ELR (cell line): ENCODE measurements at regions not wholly inside any gene's neighbourhood (a gene's known extent, or its start where the extent isn't known, plus 50 kb on each side); places are given as distances from the start of the nearest gene placed in this dataset.
"Not testable (repeated sequence)": the region's sequence is repeated elsewhere in the genome, so short reads cannot be mapped to it uniquely, and the experiment has no call there.

Source experiments
- DNase-seq: peaks from one replicate; pipeline ENCODE4 v3.0.0-alpha.2; 2015; ENCODE audit warnings: low read depth

GRCh38 chr3:109656225-109656624 lies 318.9 kb upstream of the DPPA4 start:
- DNase-seq = no peak

GRCh38 chr3:109678600-109678999 lies 341.3 kb upstream of the DPPA4 start:
- no peak for DNase-seq

GRCh38 chr3:109679664-109680063 lies 342.3 kb upstream of the DPPA4 start:
- no peak for DNase-seq

GRCh38 chr3:109683746-109684145 lies 346.4 kb upstream of the DPPA4 start:
- DNase-seq = peak; percentile 21

GRCh38 chr3:109685084-109686079 lies 348.0 kb upstream of the DPPA4 start:
- DNase-seq = peak; percentile 99

GRCh38 chr3:109687626-109688025 lies 350.3 kb upstream of the DPPA4 start:
- DNase-seq = no peak

- DNase-seq = peak; percentile 12
These were observed 359.6 kb upstream of the DPPA4 start for GRCh38 chr3:109696932-109697331.

- peak; percentile 50 for DNase-seq
These were observed 364.9 kb upstream of the DPPA4 start for GRCh38 chr3:109702252-109702651.

GRCh38 chr3:109702976-109703375 lies 365.6 kb upstream of the DPPA4 start:
- no peak for DNase-seq

- not testable (repeated sequence) for DNase-seq
These were observed 367.8 kb upstream of the DPPA4 start for GRCh38 chr3:109705133-109705532.

- peak; percentile 41 for DNase-seq
These were observed 370.3 kb upstream of the DPPA4 start for GRCh38 chr3:109707617-109708016.

GRCh38 chr3:109713288-109713687 lies 375.9 kb upstream of the DPPA4 start:
- DNase-seq = no peak

GRCh38 chr3:109715707-109716106 lies 378.4 kb upstream of the DPPA4 start:
- no peak for DNase-seq

- DNase-seq = no peak
These were observed 381.5 kb upstream of the DPPA4 start for GRCh38 chr3:109718850-109719249.

GRCh38 chr3:109728861-109729494 lies 391.6 kb upstream of the DPPA4 start:
- peak; percentile 10 for DNase-seq

- peak; percentile 68 for DNase-seq
These were observed 394.5 kb upstream of the DPPA4 start for GRCh38 chr3:109731639-109732473.

- no peak for DNase-seq
These were observed 406.6 kb upstream of the DPPA4 start for GRCh38 chr3:109743981-109744380.

- DNase-seq = no peak
These were observed 435.2 kb upstream of the DPPA4 start for GRCh38 chr3:109772520-109772919.

GRCh38 chr3:109774108-109774507 lies 436.8 kb upstream of the DPPA4 start:
- no peak for DNase-seq

- DNase-seq = no peak
These were observed 446.9 kb upstream of the DPPA4 start for GRCh38 chr3:109784285-109784684.

GRCh38 chr3:109784852-109785631 lies 447.7 kb upstream of the DPPA4 start:
- DNase-seq = no peak
